CD14-positive monocyte (primary cell): ENCODE measurements at regions not wholly inside any gene's neighbourhood (a gene's known extent, or its start where the extent isn't known, plus 50 kb on each side); places are given as distances from the start of the nearest gene placed in this dataset.

Experiments used
- DNase-seq, 3 donors: peaks; one replicate each; pipeline ENCODE4 v3.0.0-alpha.2; 2011 to 2022
- H2AFZ ChIP-seq: 2 replicates; pipeline ENCODE4 v1.6.0; 2012; ENCODE audit warnings: mild to moderate bottlenecking, low read depth, low read length, inconsistent platforms; ENCODE audit not compliant: insufficient read depth, poor library complexity, severe bottlenecking
- H3K27ac ChIP-seq, 2 donors: 1 replicate in 1 of 2; 2 replicates in 1 of 2; pipeline ENCODE4 v1.5.1; 2012 to 2013; ENCODE audit warnings: low read length in 2 of 2, control low read depth in 1 of 2, inconsistent platforms in 1 of 2, low read depth in 1 of 2, mild to moderate bottlenecking in 1 of 2
- H3K27me3 ChIP-seq, 2 donors: one replicate each; pipeline versions ENCODE4 v1.6.0 to v1.6.1; 2011 to 2013; ENCODE audit warnings: low read length in 2 of 2; ENCODE audit not compliant: control insufficient read depth in 2 of 2, insufficient read depth in 2 of 2
- H3K36me3 ChIP-seq, 2 donors: replicated peaks in 1 of 2; 1 replicate in 1 of 2; 2 replicates in 1 of 2; pipeline versions ENCODE4 v1.5.1 to v1.6.1; 2012 to 2013; ENCODE audit warnings: low read length in 2 of 2, control low read depth in 1 of 2, inconsistent platforms in 1 of 2, mild to moderate bottlenecking in 1 of 2; ENCODE audit not compliant: insufficient read depth in 2 of 2, control insufficient read depth in 1 of 2
- H3K4me1 ChIP-seq, 2 donors: 1 replicate in 1 of 2; 2 replicates in 1 of 2; pipeline versions ENCODE4 v1.5.1 to v1.6.1; 2012 to 2013; ENCODE audit warnings: low read length in 2 of 2, control low read depth in 1 of 2, inconsistent platforms in 1 of 2, mild to moderate bottlenecking in 1 of 2, moderate library complexity in 1 of 2; ENCODE audit not compliant: insufficient read depth in 2 of 2, control insufficient read depth in 1 of 2
- H3K4me2 ChIP-seq: replicated peaks from 2 replicates; pipeline ENCODE3; 2012; ENCODE audit warnings: low read length, moderate library complexity, mild to moderate bottlenecking; ENCODE audit not compliant: poor library complexity, severe bottlenecking; ENCODE audit errors: extremely low read depth
- H3K4me3 ChIP-seq, 3 experiments: fragments of 200-600 bp in 1 of 3; sonication (generic) in 1 of 3; replicated peaks in 1 of 3; 1 replicate in 2 of 3; 2 replicates in 1 of 3; pipeline ENCODE4 v1.5.1; 2011 to 2013; ENCODE audit warnings: low read length in 3 of 3, mild to moderate bottlenecking in 3 of 3, control low read depth in 2 of 3, low read depth in 2 of 3, inconsistent platforms in 1 of 3, moderate library complexity in 1 of 3
- H3K79me2 ChIP-seq: 2 replicates; pipeline ENCODE4 v1.6.0; 2012; ENCODE audit warnings: mild to moderate bottlenecking, control low read depth, inconsistent platforms, low read length, moderate library complexity; ENCODE audit not compliant: insufficient read depth
- H3K9ac ChIP-seq: 2 replicates; pipeline ENCODE4 v1.6.0; 2017; ENCODE audit warnings: low read length, mild to moderate bottlenecking; ENCODE audit not compliant: insufficient read depth, poor library complexity, severe bottlenecking
- H3K9me3 ChIP-seq, 2 donors: replicated peaks in 1 of 2; 1 replicate in 1 of 2; 2 replicates in 1 of 2; pipeline versions ENCODE4 v1.5.1 to v1.6.1; 2012 to 2013; ENCODE audit warnings: low read length in 2 of 2, control low read depth in 1 of 2; ENCODE audit not compliant: control insufficient read depth in 1 of 2, insufficient read depth in 1 of 2
- H4K20me1 ChIP-seq: 2 replicates; pipeline ENCODE4 v1.6.0; 2012; ENCODE audit warnings: mild to moderate bottlenecking, low read length, control low read depth, moderate library complexity; ENCODE audit not compliant: insufficient read depth
- H3K27ac Mint-ChIP-seq, 7 donors: one replicate each; pipeline ENCODE4 v1.8.0; 2020; ENCODE audit warnings: mild to moderate bottlenecking in 7 of 7, mixed read lengths in 7 of 7, moderate library complexity in 6 of 7, inconsistent platforms in 2 of 7
- H3K27me3 Mint-ChIP-seq, 3 donors: one replicate each; pipeline ENCODE4 v1.8.0; 2021 to 2022; ENCODE audit warnings: low read depth in 3 of 3, mild to moderate bottlenecking in 3 of 3, mixed read lengths in 3 of 3, moderate library complexity in 3 of 3, inconsistent platforms in 1 of 3
- H3K36me3 Mint-ChIP-seq, 2 donors: one replicate each; pipeline ENCODE4 v1.8.0; 2020; ENCODE audit warnings: mixed read lengths in 2 of 2, inconsistent platforms in 1 of 2, mild to moderate bottlenecking in 1 of 2
- H3K4me1 Mint-ChIP-seq: one replicate; pipeline ENCODE4 v1.8.0; 2020; ENCODE audit warnings: mild to moderate bottlenecking, mixed read lengths
- H3K4me3 Mint-ChIP-seq, 2 donors: one replicate each; pipeline ENCODE4 v1.8.0; 2020; ENCODE audit warnings: mild to moderate bottlenecking in 2 of 2, mixed read lengths in 2 of 2, moderate library complexity in 1 of 2
- H3K9me3 Mint-ChIP-seq, 7 donors: one replicate each; pipeline ENCODE4 v1.8.0; 2020 to 2022; ENCODE audit warnings: mixed read lengths in 7 of 7, mild to moderate bottlenecking in 6 of 7, moderate library complexity in 6 of 7, inconsistent platforms in 2 of 7
- WGBS: methylation state at CpG from one replicate; pipeline ENCODE4 v1.1.5; 2013; ENCODE audit warnings: missing lambda C conversion rate; ENCODE audit not compliant: insufficient coverage; 5-methylcytosine and 5-hydroxymethylcytosine counted together
- intact Hi-C, 2 donors: fragments of 100-400 bp; cut with micrococcal nuclease; formaldehyde crosslinking; loops; one replicate each; pipeline versions ENCODE4 v1.15.0 to v1.15.1; 2023
- TF ChIP-seq, protein P1 (sequence below): fragments of 200-600 bp; IDR thresholded peaks from one replicate; pipeline ENCODE4 v1.8.0; 2022; ENCODE audit warnings: antibody characterized with exemption, mild to moderate bottlenecking

DNA sequence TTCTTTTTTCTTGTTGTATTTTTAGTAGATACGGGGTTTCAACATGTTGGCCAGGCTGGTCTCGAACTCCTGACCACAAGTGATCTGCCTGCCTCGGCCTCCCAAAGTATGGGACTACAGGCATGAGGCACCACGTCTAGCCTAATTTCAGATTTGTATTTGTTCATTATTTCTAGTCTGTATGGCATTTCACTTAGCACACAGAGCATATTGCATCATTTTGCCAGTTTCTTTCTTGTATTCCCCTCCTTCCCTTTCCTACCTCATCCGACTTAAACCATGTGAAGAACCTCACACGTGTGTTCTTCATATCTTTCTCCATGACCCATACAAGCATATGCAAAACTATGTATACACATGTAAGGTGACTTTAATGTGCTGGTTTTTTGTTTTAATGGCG is 470.0 kb downstream of the CBLN4 start:
- H3K4me3 ChIP-seq = no peak overlapping the region
- H3K36me3 ChIP-seq = no peaks in the 10 kb centered on the region
- Mint-ChIP-seq H3K27me3 (peaks cover 0 to 2% (median 0%) of the 10 kb centered on the region in 3 donors), H3K4me1 (no peaks in the 10 kb centered on the region), H3K36me3 (no peaks in the 10 kb centered on the region), H3K4me3 (no peak overlapping the region), H3K27ac (no peak overlapping the region), H3K9me3 (peaks cover 4 to 12% (median 5%) of the 10 kb centered on the region in 7 donors)
- H2AFZ ChIP-seq = no peak overlapping the region
- no CpG with 5 or more reads among the region's 7 CpGs for WGBS
- TF ChIP-seq, protein P1, sequence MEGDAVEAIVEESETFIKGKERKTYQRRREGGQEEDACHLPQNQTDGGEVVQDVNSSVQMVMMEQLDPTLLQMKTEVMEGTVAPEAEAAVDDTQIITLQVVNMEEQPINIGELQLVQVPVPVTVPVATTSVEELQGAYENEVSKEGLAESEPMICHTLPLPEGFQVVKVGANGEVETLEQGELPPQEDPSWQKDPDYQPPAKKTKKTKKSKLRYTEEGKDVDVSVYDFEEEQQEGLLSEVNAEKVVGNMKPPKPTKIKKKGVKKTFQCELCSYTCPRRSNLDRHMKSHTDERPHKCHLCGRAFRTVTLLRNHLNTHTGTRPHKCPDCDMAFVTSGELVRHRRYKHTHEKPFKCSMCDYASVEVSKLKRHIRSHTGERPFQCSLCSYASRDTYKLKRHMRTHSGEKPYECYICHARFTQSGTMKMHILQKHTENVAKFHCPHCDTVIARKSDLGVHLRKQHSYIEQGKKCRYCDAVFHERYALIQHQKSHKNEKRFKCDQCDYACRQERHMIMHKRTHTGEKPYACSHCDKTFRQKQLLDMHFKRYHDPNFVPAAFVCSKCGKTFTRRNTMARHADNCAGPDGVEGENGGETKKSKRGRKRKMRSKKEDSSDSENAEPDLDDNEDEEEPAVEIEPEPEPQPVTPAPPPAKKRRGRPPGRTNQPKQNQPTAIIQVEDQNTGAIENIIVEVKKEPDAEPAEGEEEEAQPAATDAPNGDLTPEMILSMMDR = no peak
- no peak overlapping the region for H3K27ac ChIP-seq
- H3K9me3 ChIP-seq = peaks cover 5 to 8% of the 10 kb centered on the region in 2 donors
- no peaks in the 10 kb centered on the region for H3K27me3 ChIP-seq
- no peak for DNase-seq
- no peaks in the 10 kb centered on the region for H4K20me1 ChIP-seq
- H3K9ac ChIP-seq = no peak overlapping the region
- H3K4me1 ChIP-seq = no peaks in the 10 kb centered on the region
- H3K4me2 ChIP-seq = no peak overlapping the region
- H3K79me2 ChIP-seq = no peaks in the 10 kb centered on the region
- intact Hi-C loops = no loop called here

DNA sequence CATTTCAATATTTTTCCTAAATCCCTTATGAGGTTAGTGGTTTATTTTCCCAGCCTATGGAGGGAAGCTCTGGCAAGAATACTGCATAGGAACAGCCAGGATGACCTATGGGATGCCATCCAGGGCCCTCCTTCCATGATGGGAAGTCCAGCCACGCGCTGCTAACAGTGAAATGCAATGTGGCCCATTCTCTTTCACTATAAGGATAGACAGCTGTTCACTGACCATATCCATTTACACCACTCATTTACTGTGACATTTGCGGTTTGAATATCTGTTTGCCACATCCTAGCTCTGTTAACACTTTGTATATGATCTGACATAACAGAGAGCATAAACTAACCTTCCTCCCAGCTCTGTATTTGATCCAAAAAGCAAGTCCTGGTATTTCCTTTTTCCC is 471.7 kb downstream of the CBLN4 start:
- Histone ChIP-seq H3K9me3 (peaks cover 5 to 8% of the 10 kb centered on the region in 2 donors), H3K79me2 (no peaks in the 10 kb centered on the region), H3K4me1 (no peaks in the 10 kb centered on the region), H3K4me3 (no peak overlapping the region), H2AFZ (no peak overlapping the region), H3K27ac (no peak overlapping the region), H3K4me2 (no peak overlapping the region), H4K20me1 (no peaks in the 10 kb centered on the region), H3K9ac (no peak overlapping the region), H3K36me3 (no peaks in the 10 kb centered on the region), H3K27me3 (no peaks in the 10 kb centered on the region)
- intact Hi-C loops = no loop called here
- WGBS = 100% methylated on average over 2 of the region's 3 CpGs
- H3K36me3 Mint-ChIP-seq = no peaks in the 10 kb centered on the region
- no peak overlapping the region for H3K4me3 Mint-ChIP-seq
- H3K4me1 Mint-ChIP-seq = no peaks in the 10 kb centered on the region
- peaks cover 0 to 2% (median 0%) of the 10 kb centered on the region in 3 donors for H3K27me3 Mint-ChIP-seq
- peaks cover 4 to 10% (median 5%) of the 10 kb centered on the region in 7 donors for H3K9me3 Mint-ChIP-seq
- TF ChIP-seq, protein P1 = no peak
- DNase-seq = no peak
- no peak overlapping the region for H3K27ac Mint-ChIP-seq
